CD4-positive, alpha-beta T cell treated with Interleukin-21 for 1 hour (primary cell): ENCODE measurements at regions not wholly inside any gene's neighbourhood (a gene's known extent, or its start where the extent isn't known, plus 50 kb on each side); places are given as distances from the start of the nearest gene placed in this dataset.

Source experiments
- DNase-seq: peaks from one replicate; pipeline ENCODE4 v3.0.0-alpha.2; 2020

DNA sequence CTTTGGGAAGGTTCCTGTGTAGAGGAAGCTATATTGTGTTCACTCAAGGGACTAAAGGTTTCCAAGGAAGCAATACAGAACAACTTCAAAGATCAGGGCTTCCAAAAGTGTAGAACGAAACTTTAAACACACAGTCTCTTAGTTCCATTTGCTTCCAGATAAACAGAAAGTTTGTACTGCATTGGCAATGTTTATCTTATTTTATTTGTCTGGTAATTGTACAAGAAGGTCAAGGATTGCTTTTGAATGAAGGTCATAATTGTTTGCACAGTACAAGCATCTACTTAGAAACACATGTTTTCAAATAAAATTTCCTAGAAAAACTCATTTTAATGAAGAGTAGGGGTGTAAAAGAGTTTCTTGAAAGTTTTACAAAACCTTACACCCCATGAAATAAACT is 712.7 kb upstream of the SGCG start:
- no peak for DNase-seq

DNA sequence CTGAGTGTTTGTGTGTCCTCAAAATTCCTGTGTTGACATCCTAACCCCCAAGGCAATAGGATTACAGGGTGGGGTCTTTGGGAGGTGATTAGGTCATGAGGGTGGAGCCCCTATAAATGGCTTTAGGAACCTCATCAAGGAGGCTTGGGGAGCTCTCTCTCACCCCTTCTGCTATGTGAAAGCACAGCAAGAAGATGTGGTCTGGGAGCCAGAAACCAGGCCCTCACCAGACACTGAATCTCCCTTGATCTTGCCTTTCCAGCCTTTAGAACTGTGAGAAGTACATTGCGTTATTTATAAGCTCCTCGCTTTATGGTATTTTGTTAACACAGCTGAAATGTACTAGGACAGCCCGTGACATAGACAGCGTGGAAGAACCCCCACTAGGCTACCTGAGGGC is 712.0 kb upstream of the SGCG start:
- no peak for DNase-seq

DNA sequence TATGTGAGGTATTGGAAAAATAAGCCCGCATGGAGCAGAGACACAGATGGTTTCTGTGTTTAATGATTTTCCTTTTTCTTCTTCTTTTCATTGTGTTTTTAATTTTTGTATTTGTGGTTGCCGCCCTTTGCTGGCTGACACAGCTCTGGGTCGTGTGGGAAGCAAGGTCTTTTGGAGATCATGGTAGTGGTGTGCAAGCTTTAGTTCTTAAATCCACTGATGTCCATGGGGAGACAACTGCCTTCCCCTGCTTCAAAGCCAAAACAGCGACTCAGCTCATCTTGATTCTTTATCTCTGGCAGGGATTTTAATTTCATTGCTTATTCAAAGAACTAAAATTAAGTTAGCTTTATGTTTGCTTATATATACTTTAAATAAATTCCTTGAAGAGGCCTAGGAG is 711.3 kb upstream of the SGCG start:
- no peak for DNase-seq

DNA sequence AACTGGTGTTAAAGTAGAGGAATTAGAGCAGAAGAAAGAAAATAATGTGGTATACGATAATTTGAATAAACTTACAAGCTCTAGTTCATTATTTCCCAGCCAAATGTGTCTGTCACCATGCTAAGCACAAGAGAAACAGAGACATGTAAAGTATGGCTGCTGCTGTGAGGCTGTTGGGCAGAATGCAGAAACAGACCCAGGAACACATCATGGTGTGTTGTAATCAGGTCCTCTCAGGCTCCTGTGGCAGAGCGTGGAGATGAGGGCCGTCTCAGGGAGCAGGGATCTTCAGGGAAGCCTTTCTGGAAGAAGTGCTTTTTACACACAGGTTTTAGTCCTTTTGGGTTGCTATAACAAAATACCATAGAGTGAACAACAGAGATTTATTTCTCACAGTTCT is 710.7 kb upstream of the SGCG start:
- no peak for DNase-seq

DNA sequence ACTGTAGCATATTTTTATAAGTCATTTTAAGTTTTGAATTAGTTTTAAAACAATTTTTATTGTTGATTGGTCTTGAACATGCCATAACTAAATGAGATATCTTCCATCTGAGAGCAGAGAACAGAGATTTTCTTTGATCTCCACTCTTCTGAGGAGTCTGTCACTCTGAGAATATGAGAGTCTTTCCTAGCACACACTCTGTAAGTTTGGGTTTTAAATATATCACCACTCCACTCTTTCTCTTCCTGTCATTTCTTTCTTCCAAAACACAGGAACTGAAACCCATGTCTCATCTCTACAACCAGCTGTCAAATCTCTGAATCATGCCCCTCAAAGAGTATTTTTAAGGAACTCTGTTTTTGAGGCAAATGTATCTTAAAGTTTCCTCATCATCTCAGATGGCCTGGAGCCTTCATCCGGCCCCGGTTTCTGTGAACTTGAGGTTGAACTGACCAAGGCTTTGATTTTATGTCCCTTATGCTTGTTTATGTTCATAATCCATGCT is 698.2 kb upstream of the SGCG start:
- no peak for DNase-seq

DNA sequence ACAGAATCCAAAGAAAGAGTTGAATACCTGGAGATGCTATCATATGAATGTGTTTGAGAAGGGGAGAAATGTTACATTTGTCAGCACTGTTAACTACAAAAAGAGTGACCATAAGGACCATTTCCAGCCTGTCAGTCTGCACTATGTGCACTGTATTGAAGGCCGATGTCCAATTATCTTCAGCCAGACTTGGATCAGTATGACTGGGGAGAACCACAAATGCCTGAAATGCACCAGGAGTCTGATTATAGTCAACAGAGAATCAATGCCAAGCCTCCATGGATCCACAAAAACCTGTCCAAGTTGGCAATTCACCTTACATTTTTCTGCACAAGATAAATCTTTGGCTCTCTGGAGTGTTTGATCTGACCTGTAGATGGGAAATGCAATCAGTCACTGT is 697.5 kb upstream of the SGCG start:
- no peak for DNase-seq

DNA sequence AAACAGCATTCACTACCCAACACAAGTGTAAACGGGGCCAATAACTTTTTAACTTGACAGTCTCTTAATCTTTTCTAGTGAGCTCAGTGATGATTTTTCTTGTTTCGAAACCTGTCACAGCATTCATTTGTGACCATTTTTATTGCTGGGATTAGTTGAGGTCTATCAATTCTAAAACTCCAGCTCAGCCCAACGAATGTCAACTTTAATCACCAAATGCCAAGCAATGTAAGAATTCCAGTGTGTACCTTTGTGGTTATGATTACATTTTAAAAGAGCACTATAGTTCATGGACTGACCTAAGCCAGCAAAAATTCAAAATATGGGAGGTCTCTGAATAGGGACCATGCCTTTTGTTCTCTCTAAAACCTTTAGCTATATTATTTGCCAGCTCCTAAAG is 694.3 kb upstream of the SGCG start:
- DNase-seq = no peak

DNA sequence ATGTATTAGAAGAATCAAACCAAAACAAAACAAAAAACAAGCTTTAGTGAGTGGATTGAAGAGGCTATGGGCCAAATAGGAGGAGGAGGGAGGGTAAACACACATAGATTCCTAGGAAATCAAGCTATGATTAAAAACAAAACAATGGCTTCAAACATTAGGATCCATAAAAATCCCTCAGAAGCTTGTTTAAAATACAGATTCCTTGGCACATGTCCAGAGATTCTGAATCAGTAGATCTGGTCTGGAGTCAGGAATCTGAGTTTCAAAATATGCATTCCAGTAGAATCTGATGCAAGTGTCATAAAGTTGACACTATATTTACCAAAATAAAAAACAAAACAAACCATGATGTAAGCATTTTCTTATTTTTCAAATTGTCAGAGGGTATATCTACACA is 692.8 kb upstream of the SGCG start:
- no peak for DNase-seq

DNA sequence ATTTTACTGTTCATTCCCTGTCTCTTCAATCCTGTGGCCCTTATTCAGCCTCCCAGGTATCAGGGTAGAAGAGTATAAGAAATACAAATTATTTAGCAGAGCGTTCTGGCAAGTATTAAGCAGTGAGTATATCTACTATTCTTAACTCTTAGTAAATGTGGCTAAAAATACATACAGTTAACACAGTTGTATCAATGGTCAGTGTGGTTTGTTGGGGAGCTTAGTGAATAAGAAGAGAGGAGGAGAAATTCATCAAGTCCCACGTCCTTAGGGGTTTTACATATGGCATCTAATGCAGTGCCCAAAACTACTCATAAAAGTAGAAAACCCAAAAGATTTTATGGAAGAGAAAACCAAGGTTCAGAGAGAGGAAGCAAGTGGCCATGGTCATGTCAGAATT is 691.0 kb upstream of the SGCG start:
- no peak for DNase-seq

DNA sequence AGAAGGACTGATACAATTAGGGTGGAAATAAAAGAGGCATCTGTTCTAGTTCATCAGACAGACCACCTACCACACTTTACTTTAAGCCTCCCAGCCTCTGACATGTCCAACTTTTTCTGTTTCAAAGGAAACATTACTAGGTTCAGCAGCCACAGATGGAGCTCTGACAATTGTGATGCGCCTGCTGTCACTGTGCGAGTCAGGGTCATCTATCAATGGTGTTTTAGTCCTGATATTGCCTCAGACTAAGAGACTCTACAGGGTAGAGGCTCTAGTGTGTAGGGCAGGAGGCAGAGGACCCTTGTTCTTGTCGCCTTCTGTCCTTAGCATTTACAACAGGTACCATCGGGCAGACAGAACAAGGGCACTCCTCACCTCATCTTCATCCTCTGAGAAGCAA is 685.0 kb upstream of the SGCG start:
- no peak for DNase-seq

DNA sequence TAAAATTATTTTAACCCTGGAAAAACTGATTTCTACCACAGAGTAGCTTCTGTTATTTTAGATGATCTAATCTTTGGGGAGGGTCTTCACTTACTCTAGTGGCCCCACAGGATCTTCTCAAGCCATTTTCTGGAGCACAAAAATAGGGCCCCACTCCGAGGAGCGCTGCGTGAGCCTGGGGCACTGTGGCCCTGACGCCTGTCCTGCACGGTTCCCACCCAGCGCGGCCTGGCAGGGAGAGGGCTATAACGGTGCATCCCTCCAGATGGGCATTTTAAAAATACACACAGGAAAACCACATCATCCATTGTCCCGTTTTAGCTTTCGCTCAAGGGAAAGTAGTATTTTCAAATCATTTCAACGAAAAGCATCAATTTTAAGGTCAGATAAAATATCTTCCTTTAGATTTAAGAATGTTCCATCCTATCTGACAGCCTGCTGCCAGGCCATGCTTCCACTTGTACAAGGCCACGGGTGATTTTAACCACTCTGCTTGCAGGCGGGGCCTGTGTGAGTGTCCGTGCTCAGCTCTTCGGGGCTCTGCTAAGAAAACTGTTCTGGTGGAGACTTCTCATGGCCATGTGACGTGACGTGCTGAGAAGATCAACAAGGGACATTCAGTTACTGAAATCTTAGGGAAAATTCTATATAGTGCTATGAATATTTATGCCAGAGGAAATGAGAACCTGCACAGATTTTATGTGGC is 683.8 kb upstream of the SGCG start:
- no peak for DNase-seq

DNA sequence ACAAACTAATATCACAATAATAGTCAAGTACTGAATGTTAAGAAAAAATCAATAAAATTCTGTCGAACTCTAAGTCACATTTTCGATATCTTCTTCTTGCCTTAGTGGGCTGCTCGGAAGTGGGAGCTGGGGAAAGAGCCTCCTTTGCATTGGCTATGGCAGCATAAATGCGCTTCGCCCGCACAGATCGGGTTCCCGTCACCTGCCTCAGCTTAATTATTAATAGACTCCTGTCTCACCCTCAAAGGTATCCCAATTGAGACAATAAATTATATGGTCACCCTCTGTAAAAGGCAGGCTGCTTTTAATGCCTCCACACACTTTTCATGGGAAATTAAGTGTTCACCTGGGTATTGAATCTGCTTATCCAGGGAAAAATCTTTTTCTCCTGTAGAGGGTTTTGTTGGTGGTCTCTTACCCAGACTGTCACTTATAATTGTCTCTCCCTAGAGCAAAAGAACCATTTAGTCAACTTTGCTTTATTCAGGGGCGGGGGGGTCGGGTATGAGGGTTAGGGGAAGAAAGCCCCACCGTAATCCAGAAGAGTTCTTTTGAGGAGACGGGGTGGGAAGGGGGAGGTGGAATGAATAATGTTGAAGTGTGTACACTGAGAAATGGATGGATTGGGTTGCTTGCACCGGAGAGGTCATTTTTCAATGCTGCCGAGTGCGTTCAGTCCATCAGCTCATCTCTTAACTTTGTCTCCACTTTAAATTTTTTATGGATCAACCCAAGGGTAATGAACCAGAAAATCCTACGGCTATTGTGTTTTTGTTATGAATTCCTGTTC is 682.6 kb upstream of the SGCG start:
- no peak for DNase-seq

DNA sequence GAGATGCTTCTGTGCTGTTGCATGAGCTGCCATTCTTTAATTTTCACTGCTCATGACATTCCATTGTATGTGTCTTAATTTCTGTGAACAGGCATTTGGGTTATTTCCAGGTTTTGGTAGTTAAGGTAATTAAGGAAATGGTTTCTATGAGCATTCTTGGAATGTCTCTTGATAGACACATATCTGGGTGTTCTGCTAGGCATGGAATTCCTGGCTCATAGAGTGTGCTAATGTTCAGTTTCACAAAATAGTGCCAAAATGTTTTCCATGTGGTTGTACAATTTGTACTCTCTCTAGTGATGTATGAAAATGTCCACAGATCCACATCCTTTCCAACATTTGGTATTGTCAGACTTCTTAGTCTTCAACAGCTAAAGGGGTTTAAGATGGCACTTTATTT is 680.9 kb upstream of the SGCG start:
- DNase-seq = no peak

DNA sequence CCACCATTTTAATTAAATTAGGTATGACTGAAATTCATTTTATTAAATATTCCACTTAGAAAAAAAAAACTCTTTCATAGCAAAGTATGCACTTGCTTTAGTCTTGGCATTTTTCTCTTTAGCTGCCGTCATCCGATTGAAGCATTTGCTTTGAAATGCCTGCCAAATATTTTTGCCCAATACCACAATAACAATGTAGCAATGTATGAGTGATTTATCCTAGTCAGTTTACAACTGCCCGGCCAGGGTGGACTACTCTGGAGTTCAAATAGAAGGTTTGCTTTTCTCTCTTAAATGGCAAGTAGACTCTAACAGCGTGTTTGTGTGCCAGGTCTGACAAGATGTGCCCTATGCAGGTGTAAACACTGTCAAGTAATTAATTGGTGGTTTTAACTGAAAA is 675.3 kb upstream of the SGCG start:
- no peak for DNase-seq

DNA sequence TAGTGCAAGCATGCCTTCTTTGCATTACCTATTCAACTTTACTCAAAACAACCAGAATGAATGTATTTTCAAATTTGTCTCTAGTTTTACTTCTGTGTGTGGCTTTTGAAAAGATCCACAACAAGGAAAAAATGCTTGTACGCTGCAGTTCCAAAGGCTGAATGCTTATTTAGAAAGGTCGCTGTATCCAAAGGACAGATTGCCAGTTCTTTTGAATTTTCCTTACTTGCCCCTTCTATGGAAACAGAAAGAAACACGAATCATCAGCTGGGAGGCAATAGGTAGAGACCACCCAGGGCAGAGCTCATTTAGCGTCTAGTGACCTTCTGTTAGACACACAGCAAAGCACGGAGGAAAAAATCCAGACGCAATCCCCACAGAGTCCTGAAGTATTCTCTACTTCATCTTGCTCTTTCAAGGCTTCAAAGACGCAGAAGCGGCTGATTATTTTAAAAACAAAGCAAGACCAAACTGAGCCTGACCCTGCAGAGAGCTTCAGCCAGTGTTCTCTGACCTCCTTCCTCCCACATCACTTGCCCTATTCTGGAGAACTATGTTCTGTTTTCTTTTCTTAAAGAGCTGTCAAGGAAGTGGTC is 674.6 kb upstream of the SGCG start:
- DNase-seq = no peak

DNA sequence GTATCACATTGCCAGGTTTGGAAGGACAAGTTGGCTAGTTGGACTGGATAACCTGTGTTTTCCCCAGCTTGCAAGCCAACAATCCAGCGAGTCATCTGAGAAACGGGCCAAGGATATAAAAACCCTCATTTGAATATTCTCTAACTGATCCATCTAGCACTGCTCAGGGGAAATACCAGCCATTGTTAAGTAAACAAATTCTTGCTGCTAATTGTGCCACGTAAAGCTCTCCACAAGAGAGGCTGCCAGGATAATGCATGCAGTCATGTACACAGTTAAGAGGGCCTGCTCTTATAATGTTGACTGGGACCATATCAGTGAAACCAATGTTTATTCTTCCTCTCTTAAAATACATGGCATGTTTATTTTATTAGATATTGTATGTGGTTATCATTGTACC is 663.2 kb upstream of the SGCG start:
- no peak for DNase-seq

DNA sequence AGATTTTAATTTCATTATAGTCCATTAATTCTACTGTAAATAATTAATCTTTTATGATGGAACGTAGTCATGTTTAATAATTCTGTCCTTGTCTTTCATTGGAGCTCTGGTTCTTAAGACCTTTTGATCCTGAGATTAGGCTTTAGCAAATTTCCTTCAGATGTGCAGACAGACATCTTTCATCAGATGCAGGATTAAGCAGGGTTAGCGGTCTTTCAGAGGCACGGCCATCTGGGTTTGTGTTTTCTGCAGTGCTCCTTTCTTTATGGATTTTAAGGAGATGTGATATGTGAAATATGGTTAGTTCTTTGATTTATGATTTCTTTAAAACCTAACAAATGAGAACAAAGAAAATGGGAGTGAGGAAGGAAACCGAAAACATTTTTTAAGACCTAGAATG is 643.9 kb upstream of the SGCG start:
- no peak for DNase-seq

DNA sequence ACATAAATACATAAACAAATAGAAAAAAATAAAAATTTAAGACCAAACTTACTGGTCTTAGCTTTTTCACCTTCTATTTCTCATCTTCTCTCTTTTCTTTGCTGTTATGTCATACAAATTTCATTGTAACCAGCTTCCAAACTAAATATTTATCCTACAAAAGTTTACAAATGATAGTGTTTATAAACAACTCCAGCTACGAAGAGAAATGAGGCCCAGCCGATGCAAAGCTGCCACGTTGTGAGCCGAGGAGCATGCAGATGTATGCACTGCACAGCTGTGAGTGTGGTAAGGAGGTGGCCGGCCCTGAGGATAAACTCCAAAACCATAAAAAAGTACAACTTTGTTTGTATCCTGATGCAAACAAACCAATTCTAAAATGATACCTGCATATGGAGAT is 642.4 kb upstream of the SGCG start:
- DNase-seq = no peak

DNA sequence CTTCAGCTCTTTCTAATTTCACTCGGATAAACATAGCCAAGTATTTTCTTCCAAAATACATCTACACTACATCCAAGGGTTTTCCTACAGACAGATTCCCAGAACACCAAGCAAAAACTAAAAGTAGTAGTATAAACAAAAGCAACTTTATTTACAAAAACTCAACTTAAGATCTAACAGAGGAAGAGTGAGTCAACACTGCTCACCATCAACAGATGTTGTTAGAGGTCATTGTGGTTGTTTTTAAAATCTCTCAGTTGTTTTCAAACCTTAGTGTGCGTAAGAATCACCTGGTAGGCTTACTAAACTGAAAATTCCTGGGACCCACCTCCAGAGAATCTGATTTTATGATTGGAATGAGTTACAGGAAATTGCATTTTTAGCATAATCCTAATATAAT is 631.7 kb upstream of the SGCG start:
- no peak for DNase-seq

DNA sequence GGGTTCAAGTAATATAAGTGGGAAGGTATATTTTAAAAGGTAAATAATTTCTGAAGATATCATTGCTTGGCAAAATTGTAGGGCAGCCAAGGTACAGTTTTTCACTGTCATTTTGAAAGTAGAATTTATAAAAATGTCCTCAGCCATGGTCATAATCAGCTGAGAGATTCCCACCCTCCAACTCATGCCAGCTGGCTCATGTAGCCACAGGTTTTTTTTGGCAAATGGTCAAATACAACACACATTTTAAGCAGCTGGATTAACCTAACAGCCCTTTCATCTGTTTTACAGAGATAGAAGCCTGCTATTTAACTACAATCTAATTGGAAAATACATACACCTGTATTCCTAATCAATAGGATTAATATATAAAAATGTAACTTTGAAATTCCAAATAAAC is 619.2 kb upstream of the SGCG start:
- no peak for DNase-seq

DNA sequence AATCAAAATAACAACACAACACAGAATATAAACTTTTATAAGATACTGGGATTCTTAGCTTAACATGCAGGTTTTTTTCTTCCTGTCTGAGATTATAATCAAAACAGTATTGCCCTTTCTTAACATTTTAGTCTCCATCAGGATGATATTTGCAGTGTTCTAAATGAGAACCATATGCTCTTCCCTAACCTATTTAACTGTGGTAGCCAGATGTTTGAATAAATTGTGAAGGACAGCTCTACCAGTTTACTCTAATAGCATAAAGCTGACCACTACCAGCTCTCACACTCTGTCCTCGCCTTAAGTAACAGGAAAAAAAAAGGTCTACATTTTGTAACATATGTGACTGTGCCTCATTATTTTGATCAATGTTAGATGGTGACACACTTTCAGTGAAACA is 618.7 kb upstream of the SGCG start:
- DNase-seq = no peak

DNA sequence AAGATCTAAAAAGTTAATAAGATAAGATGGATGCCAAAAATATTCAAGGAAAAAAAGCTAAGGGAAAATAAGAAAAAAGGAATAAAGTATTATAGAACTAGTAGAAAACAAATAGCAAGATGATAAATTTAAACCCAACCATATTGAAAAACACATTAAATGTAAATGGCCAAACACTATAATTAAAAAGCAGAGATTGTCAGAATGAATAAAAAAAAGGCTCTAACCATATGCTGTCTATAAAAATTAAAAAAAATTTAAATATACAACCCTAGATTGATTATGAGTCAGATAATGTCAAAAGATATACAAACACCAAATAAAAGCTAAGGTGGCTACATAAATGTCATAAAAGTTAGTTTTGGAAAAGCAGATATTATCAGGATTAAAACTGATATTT is 617.5 kb upstream of the SGCG start:
- no peak for DNase-seq

DNA sequence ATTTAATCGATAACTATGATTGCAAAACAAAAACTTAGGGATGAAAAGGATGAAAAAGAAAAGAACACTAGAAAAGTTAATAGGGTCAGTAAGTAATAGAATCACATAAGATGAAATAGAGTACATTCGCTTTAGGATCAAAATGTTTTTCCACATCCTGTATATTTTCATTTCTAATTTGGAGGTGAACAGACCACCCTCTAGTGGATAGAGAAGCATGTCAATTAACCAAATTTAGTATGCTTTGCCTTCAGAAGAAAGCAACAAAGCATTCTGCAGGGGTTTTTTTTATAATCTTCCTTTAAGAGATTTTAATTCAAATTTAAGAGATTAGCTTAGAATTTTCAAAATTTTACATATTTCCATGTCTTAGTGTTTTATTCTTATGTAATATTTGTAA is 611.0 kb upstream of the SGCG start:
- no peak for DNase-seq

DNA sequence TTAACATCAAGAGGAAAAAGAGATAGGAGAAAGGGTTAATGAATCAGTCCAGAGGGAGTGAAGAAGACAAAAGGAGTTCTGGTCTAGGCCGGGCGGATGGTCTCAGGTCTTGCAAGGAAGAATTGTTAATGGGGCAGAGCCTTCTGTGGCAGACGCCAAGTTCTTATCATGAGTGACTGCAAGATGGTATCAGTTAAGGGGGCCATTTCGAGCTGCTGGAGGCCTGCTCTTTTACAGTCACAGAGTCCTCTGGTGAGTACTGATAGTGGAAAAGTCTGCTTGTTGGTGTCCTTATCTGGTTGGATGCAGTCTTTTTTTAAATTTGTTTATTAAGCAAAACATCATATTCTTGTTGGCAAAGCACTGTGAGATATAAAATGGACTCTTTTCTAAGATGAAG is 590.9 kb upstream of the SGCG start:
- DNase-seq = no peak
